Brain microvascular endothelial cell (primary cell): ENCODE measurements at regions not wholly inside any gene's neighbourhood (a gene's known extent, or its start where the extent isn't known, plus 50 kb on each side); places are given as distances from the start of the nearest gene placed in this dataset.

Source experiments
- DNase-seq: peaks from one replicate; pipeline ENCODE4 v3.0.0-alpha.2; 2020
- H3K27ac ChIP-seq: fragments of 250-450 bp; sonication (Bioruptor Pico); 2 replicates; pipeline ENCODE4 v1.5.1; 2020; ENCODE audit warnings: mild to moderate bottlenecking, moderate library complexity
- H3K27me3 ChIP-seq: fragments of 250-450 bp; sonication (Bioruptor Pico); replicated peaks from 2 replicates; pipeline ENCODE4 v1.5.1; 2020; ENCODE audit warnings: mild to moderate bottlenecking
- H3K36me3 ChIP-seq: fragments of 250-450 bp; sonication (Bioruptor Pico); replicated peaks from 2 replicates; pipeline ENCODE4 v1.5.1; 2020; ENCODE audit warnings: mild to moderate bottlenecking
- H3K4me3 ChIP-seq: 2 replicates; pipeline ENCODE4 v1.5.1; 2011; ENCODE audit warnings: low read depth, mild to moderate bottlenecking, control low read depth, low read length, moderate library complexity
- in situ Hi-C: cut with HindIII; loops from 2 replicates; pipeline ENCODE4 v1.10.0; 2017; ENCODE audit warnings: low sequenced_read_pairs, low pct_ligation_motif_present
- TF ChIP-seq, protein P1 (sequence below): IDR thresholded peaks from 2 replicates; pipeline ENCODE4 v1.5.1; 2011; ENCODE audit warnings: low read depth, mild to moderate bottlenecking, moderate library complexity, low read length, control low read depth, inconsistent platforms; ENCODE audit errors: missing control alignments

GRCh38 chr21:36643374-36644250, 55.3 kb upstream of the SIM2 start:
- in situ Hi-C loops, result no loop called here
- Histone ChIP-seq H3K27ac (no peak overlapping the region), H3K4me3 (no peak overlapping the region), H3K36me3 (no peaks in the 10 kb centered on the region), H3K27me3 (no peaks in the 10 kb centered on the region)
- TF ChIP-seq, protein P1, sequence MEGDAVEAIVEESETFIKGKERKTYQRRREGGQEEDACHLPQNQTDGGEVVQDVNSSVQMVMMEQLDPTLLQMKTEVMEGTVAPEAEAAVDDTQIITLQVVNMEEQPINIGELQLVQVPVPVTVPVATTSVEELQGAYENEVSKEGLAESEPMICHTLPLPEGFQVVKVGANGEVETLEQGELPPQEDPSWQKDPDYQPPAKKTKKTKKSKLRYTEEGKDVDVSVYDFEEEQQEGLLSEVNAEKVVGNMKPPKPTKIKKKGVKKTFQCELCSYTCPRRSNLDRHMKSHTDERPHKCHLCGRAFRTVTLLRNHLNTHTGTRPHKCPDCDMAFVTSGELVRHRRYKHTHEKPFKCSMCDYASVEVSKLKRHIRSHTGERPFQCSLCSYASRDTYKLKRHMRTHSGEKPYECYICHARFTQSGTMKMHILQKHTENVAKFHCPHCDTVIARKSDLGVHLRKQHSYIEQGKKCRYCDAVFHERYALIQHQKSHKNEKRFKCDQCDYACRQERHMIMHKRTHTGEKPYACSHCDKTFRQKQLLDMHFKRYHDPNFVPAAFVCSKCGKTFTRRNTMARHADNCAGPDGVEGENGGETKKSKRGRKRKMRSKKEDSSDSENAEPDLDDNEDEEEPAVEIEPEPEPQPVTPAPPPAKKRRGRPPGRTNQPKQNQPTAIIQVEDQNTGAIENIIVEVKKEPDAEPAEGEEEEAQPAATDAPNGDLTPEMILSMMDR, result no peak
- no peak for DNase-seq

- H3K36me3 ChIP-seq, result no peaks in the 10 kb centered on the region
- no peak overlapping the region for H3K4me3 ChIP-seq
- TF ChIP-seq, protein P1, result no peak
- H3K27me3 ChIP-seq, result no peaks in the 10 kb centered on the region
- DNase-seq, result no peak
- in situ Hi-C loops, result no loop called here
- no peak overlapping the region for H3K27ac ChIP-seq
Observed at GRCh38 chr21:36646011-36646410, 52.9 kb upstream of the SIM2 start.

DNA sequence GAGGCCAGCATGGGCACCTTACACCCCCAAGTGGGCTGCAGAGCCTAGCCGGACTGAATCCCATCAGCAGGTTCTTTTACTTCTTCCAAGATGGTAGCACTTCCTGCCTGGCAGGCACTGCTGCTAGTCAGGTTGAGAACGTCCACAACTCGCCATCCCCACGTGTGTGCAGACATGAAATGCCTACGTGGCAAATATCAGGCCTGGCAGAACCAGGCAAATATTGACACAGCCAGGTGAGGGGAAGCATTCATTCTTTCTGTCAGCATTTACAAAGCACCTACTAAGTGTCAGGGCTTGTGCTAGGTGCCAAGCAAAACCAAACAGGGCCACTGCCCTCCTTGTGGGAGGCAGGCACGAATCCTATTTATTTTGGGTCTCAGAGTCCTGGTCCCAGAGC, 52.3 kb upstream of the SIM2 start:
- in situ Hi-C loops, result no loop called here
- Histone ChIP-seq H3K27ac (peak overlapping the region; percentile 79), H3K27me3 (no peaks in the 10 kb centered on the region), H3K4me3 (no peak overlapping the region), H3K36me3 (no peaks in the 10 kb centered on the region)
- DNase-seq, result no peak
- TF ChIP-seq, protein P1, result no peak

GRCh38 chr21:36647279-36648093, 51.4 kb upstream of the SIM2 start:
- in situ Hi-C loops, result no loop called here
- Histone ChIP-seq H3K27ac (peak overlapping the region; percentile 79), H3K4me3 (no peak overlapping the region), H3K27me3 (no peaks in the 10 kb centered on the region), H3K36me3 (no peaks in the 10 kb centered on the region)
- DNase-seq, result peak; percentile 80
- TF ChIP-seq, protein P1, result no peak
